Liver (tissue), 8 donors: ENCODE measurements at regions not wholly inside any gene's neighbourhood (a gene's known extent, or its start where the extent isn't known, plus 50 kb on each side); places are given as distances from the start of the nearest gene placed in this dataset.

Experiments
- DNase-seq: peaks from one replicate; pipeline ENCODE4 v3.0.0-alpha.2; 2017; ENCODE audit warnings: low spot score
- H3K27ac ChIP-seq, 2 donors: one replicate each; pipeline ENCODE4 v1.7.0; 2013; ENCODE audit warnings: inconsistent platforms in 2 of 2, low read length in 2 of 2, control low read depth in 1 of 2, low read depth in 1 of 2, mild to moderate bottlenecking in 1 of 2
- H3K27me3 ChIP-seq, 4 donors: one replicate each; pipeline versions ENCODE4 v1.6.1 to v1.7.0; 2013; ENCODE audit warnings: low read length in 3 of 4, inconsistent platforms in 1 of 4, mild to moderate bottlenecking in 1 of 4, moderate library complexity in 1 of 4; ENCODE audit not compliant: control insufficient read depth in 4 of 4, insufficient read depth in 4 of 4
- H3K36me3 ChIP-seq, 4 donors: one replicate each; pipeline versions ENCODE4 v1.6.1 to v1.7.0; 2013; ENCODE audit warnings: low read length in 3 of 4, mild to moderate bottlenecking in 3 of 4, low read depth in 1 of 4, moderate library complexity in 1 of 4; ENCODE audit not compliant: control insufficient read depth in 4 of 4, insufficient read depth in 3 of 4
- H3K4me1 ChIP-seq, 4 donors: one replicate each; pipeline versions ENCODE4 v1.6.1 to v1.7.0; 2013; ENCODE audit warnings: low read length in 3 of 4, mild to moderate bottlenecking in 3 of 4, moderate library complexity in 1 of 4; ENCODE audit not compliant: control insufficient read depth in 4 of 4, insufficient read depth in 4 of 4
- H3K4me3 ChIP-seq, 3 donors: one replicate each; pipeline versions ENCODE4 v1.6.1 to v1.7.0; 2013; ENCODE audit warnings: low read length in 3 of 3, control low read depth in 1 of 3, low read depth in 1 of 3, mild to moderate bottlenecking in 1 of 3
- H3K9ac ChIP-seq, 2 donors: one replicate each; pipeline ENCODE4 v1.7.0; 2013; ENCODE audit warnings: low read length in 2 of 2, mild to moderate bottlenecking in 2 of 2, moderate library complexity in 2 of 2, control low read depth in 1 of 2, low read depth in 1 of 2
- H3K9me3 ChIP-seq, 4 donors: one replicate each; pipeline versions ENCODE4 v1.6.1 to v1.7.0; 2013; ENCODE audit warnings: low read length in 3 of 4; ENCODE audit not compliant: control insufficient read depth in 4 of 4
- GABPA ChIP-seq, 2 donors: IDR thresholded peaks in 1 of 2; conservative IDR thresholded peaks in 1 of 2; 2 replicates each; pipeline ENCODE4 v1.6.1; 2016; ENCODE audit warnings: antibody characterized with exemption in 2 of 2, mild to moderate bottlenecking in 1 of 2, moderate library complexity in 1 of 2
- HNF4G ChIP-seq: IDR thresholded peaks from 2 replicates; pipeline ENCODE4 v1.6.1; 2016; ENCODE audit warnings: antibody characterized with exemption
- NR2F2 ChIP-seq: IDR thresholded peaks from 2 replicates; pipeline ENCODE4 v1.6.1; 2016; ENCODE audit warnings: antibody characterized with exemption
- TAF1 ChIP-seq: conservative IDR thresholded peaks from 2 replicates; pipeline ENCODE4 v1.6.1; 2016; ENCODE audit warnings: antibody characterized with exemption, mild to moderate bottlenecking
- YY1 ChIP-seq: IDR thresholded peaks from 2 replicates; pipeline ENCODE4 v1.6.1; 2016; ENCODE audit warnings: antibody characterized with exemption, mild to moderate bottlenecking
- WGBS: extraction: QIAGEN DNeasy Blood & Tissue Kit; methylation state at CpG from one replicate; pipeline ENCODE4 v1.1.7; 2013; 5-methylcytosine and 5-hydroxymethylcytosine counted together
- TF ChIP-seq, protein P1 (sequence below): IDR thresholded peaks from 2 replicates; pipeline ENCODE4 v1.6.1; 2016; ENCODE audit warnings: antibody characterized with exemption
- TF ChIP-seq, protein P2 (sequence below): IDR thresholded peaks from 2 replicates; pipeline ENCODE4 v1.6.1; 2016; ENCODE audit warnings: antibody characterized with exemption
- TF ChIP-seq, protein P3 (sequence below): IDR thresholded peaks from 2 replicates; pipeline ENCODE4 v1.6.1; 2016; ENCODE audit warnings: antibody characterized with exemption, mild to moderate bottlenecking
- TF ChIP-seq, protein P4 (sequence below): fragments of 150-350 bp; IDR thresholded peaks from 2 replicates; pipeline ENCODE4 v1.5.1; 2017; ENCODE audit warnings: improper control_type of control experiment, low read depth, low read length; ENCODE audit not compliant: missing input control
- donor health status: healthy.
- donor health status: healthy.
- donor health status: healthy.
- donor health status: healthy.
- donor health status: healthy.

DNA sequence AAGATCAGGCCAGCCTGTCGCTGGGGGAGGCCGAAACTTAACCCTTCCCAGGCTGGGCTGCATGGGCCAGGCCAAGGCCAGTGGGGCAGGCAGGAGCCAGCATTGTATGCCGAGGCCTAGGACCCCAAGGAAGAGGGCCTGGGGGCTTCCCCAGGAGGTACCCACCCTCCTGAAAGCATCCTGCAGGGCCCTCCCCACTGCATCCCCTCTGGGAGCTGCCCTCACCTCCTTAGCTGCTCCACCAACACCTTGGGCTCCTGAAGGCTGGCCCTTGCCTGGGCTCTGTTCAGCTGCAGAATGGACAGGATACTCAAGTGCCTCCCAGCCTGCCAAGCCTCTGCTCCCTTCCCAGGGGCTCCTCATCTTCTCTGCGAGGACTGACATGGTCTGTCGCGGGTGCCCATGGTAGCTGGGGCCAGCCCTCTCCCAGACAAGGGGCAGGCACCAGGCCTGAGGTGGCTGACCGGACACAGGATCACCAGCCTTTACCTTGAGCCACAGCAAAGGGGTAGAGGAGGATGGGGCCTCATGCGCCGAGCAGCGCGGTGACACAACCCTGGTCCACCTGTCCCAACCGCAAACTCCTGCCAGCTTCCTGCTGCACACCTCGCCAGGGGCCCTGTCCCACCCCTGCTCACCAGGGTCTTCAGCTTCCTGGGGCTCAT, 94.2 kb downstream of the MICALL2 start (continued):
- TF ChIP-seq, protein P1, sequence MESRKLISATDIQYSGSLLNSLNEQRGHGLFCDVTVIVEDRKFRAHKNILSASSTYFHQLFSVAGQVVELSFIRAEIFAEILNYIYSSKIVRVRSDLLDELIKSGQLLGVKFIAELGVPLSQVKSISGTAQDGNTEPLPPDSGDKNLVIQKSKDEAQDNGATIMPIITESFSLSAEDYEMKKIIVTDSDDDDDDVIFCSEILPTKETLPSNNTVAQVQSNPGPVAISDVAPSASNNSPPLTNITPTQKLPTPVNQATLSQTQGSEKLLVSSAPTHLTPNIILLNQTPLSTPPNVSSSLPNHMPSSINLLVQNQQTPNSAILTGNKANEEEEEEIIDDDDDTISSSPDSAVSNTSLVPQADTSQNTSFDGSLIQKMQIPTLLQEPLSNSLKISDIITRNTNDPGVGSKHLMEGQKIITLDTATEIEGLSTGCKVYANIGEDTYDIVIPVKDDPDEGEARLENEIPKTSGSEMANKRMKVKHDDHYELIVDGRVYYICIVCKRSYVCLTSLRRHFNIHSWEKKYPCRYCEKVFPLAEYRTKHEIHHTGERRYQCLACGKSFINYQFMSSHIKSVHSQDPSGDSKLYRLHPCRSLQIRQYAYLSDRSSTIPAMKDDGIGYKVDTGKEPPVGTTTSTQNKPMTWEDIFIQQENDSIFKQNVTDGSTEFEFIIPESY = no peak
- TF ChIP-seq HNF4G = no peak
- no peak for TF ChIP-seq TAF1
- no peak for TF ChIP-seq YY1

DNA sequence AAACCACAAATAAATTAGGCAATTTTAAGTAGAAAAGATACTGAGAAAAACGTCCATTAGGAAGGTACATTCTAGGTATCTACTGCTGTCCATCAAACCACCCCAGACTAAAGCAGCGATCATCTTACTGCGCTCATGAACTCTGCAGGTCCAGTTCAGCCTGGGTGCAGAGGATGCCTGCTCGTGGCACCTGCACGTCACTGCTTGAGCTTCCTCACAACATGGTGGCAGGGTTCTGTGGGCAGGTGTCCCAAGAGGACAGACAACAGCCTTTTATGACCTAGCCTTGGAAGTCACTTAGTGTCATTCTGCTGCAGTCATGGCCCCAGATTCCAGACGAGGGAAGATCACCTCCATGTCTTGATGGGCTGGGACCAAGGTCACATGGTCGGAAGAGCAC, 93.4 kb downstream of the MICALL2 start:
- Histone ChIP-seq H3K27ac (no peak overlapping the region), H3K36me3 (no peaks in the 10 kb centered on the region), H3K4me1 (no peaks in the 10 kb centered on the region), H3K4me3 (no peak overlapping the region), H3K9ac (no peak overlapping the region), H3K9me3 (peaks cover 1 to 14% (median 11%) of the 10 kb centered on the region in 4 donors), H3K27me3 (peaks cover 3 to 21% (median 5%) of the 10 kb centered on the region in 4 donors)
- TF ChIP-seq HNF4G = no peak
- TF ChIP-seq NR2F2 = no peak
- TF ChIP-seq, protein P2, sequence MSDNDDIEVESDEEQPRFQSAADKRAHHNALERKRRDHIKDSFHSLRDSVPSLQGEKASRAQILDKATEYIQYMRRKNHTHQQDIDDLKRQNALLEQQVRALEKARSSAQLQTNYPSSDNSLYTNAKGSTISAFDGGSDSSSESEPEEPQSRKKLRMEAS = no peak
- TF ChIP-seq GABPA (IDR thresholded peaks at IDR 0.05 in 1 of 2, conservative IDR thresholded peaks at IDR 0.05 in 1 of 2) = no peak
- TF ChIP-seq, protein P3, sequence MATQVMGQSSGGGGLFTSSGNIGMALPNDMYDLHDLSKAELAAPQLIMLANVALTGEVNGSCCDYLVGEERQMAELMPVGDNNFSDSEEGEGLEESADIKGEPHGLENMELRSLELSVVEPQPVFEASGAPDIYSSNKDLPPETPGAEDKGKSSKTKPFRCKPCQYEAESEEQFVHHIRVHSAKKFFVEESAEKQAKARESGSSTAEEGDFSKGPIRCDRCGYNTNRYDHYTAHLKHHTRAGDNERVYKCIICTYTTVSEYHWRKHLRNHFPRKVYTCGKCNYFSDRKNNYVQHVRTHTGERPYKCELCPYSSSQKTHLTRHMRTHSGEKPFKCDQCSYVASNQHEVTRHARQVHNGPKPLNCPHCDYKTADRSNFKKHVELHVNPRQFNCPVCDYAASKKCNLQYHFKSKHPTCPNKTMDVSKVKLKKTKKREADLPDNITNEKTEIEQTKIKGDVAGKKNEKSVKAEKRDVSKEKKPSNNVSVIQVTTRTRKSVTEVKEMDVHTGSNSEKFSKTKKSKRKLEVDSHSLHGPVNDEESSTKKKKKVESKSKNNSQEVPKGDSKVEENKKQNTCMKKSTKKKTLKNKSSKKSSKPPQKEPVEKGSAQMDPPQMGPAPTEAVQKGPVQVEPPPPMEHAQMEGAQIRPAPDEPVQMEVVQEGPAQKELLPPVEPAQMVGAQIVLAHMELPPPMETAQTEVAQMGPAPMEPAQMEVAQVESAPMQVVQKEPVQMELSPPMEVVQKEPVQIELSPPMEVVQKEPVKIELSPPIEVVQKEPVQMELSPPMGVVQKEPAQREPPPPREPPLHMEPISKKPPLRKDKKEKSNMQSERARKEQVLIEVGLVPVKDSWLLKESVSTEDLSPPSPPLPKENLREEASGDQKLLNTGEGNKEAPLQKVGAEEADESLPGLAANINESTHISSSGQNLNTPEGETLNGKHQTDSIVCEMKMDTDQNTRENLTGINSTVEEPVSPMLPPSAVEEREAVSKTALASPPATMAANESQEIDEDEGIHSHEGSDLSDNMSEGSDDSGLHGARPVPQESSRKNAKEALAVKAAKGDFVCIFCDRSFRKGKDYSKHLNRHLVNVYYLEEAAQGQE = no peak
- TF ChIP-seq, protein P1 = no peak
- DNase-seq = no peak
- 79% methylated on average over 7 of the region's 7 CpGs for whole genome bisulfite sequencing

DNA sequence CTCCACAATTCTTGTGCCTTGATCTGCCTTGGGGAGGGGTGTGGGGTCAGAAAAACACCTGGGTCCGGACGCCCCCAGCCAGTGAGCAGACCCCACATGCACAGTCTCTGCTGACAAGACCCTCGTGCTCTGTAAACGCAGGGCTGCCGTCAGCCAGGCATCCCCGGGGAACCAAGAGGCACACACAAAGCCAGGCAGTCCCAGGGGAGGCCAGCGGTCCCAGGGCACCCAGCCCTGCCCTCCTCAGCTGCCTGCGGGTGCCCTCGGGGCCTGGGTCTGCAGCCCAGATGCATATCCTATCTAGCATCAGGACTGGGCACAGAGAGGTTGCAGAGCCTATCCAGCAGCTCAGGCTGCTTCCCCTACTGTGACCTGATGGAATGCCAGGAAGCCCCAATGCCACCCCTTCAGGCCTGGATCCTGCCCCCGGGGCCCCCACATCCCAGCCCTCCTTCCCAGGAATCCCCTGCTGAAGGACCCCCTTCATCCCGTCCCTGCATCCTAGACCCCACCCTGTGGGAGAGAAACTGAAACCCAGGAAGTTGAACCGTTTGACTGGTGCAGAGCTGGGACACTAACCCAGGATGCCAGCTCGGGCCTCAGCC, 92.4 kb downstream of the MICALL2 start:
- Histone ChIP-seq H3K9ac (no peak overlapping the region), H3K36me3 (no peaks in the 10 kb centered on the region), H3K4me3 (no peak overlapping the region), H3K27ac (no peak overlapping the region), H3K27me3 (peaks cover 3 to 21% (median 5%) of the 10 kb centered on the region in 4 donors), H3K4me1 (no peaks in the 10 kb centered on the region), H3K9me3 (peaks cover 1 to 14% (median 11%) of the 10 kb centered on the region in 4 donors)
- TF ChIP-seq, protein P4, sequence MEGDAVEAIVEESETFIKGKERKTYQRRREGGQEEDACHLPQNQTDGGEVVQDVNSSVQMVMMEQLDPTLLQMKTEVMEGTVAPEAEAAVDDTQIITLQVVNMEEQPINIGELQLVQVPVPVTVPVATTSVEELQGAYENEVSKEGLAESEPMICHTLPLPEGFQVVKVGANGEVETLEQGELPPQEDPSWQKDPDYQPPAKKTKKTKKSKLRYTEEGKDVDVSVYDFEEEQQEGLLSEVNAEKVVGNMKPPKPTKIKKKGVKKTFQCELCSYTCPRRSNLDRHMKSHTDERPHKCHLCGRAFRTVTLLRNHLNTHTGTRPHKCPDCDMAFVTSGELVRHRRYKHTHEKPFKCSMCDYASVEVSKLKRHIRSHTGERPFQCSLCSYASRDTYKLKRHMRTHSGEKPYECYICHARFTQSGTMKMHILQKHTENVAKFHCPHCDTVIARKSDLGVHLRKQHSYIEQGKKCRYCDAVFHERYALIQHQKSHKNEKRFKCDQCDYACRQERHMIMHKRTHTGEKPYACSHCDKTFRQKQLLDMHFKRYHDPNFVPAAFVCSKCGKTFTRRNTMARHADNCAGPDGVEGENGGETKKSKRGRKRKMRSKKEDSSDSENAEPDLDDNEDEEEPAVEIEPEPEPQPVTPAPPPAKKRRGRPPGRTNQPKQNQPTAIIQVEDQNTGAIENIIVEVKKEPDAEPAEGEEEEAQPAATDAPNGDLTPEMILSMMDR = no peak
- no peak for DNase-seq
- 46% methylated on average over 13 of the region's 13 CpGs for WGBS
